ENCODE measurements at regions not wholly inside any gene's neighbourhood (a gene's known extent, or its start where the extent isn't known, plus 50 kb on each side); places are given as distances from the start of the nearest gene placed in this dataset.

DNA sequence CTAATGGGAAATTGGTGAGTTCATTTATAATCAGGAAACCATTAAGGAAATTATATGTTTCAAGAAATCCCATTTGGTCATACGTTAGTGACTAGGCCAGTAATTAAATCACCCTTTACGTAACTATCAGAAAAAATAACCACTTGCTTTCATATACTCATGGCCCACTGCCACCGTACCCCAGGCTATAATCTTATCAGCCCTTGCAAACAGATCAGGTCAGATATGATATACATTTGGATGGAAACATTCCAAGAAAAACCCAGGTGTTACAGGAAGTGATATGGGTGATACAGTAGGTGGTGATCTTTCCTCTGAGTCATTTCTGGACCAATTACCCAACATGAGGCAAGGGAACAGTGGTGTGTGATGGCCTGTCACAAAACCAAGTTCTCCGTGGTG, 481.0 kb upstream of the SEMA3A start:
- peak; percentile 94 for TF ChIP-seq GATA3 (IDR thresholded peaks at IDR 0.05; ENCODE audit: low read depth, low read length)
- TF ChIP-seq GATA2 (IDR thresholded peaks at IDR 0.05; ENCODE audit: low read depth, low read length) = peak; percentile 90

Data from SH-SY5Y (cell line).